Esophagus squamous epithelium (tissue), 5 donors: ENCODE measurements at regions not wholly inside any gene's neighbourhood (a gene's known extent, or its start where the extent isn't known, plus 50 kb on each side); places are given as distances from the start of the nearest gene placed in this dataset.

Experiments used
- DNase-seq: peaks from one replicate; lab custom pipeline; 2025; lab: John Stamatoyannopoulos, UW
- H3K27ac ChIP-seq, 4 donors: fragments of 200-600 bp; sonication (generic); one replicate each; pipeline ENCODE4 v1.5.1; 2016 to 2019; ENCODE audit warnings: mild to moderate bottlenecking in 1 of 4
- H3K27me3 ChIP-seq, 4 donors: fragments of 200-600 bp; sonication (generic); 1 replicate in 3 of 4; 2 replicates in 1 of 4; pipeline versions ENCODE4 v1.5.1 to v1.6.0; 2017 to 2021; ENCODE audit warnings: antibody characterized with exemption in 1 of 4
- H3K36me3 ChIP-seq, 3 donors: fragments of 200-600 bp; sonication (generic); one replicate each; pipeline ENCODE4 v1.5.1; 2016 to 2019
- H3K4me1 ChIP-seq, 3 donors: fragments of 200-600 bp; sonication (generic); one replicate each; pipeline ENCODE4 v1.5.1; 2017 to 2019
- H3K4me3 ChIP-seq, 4 donors: fragments of 200-600 bp; sonication (generic); 1 replicate in 3 of 4; 2 replicates in 1 of 4; pipeline ENCODE4 v1.5.1; 2016 to 2019; ENCODE audit warnings: mild to moderate bottlenecking in 2 of 4, moderate library complexity in 1 of 4
- H3K9me3 ChIP-seq, 3 donors: fragments of 200-600 bp; sonication (generic); one replicate each; pipeline ENCODE4 v1.5.1; 2016 to 2019
- POLR2A ChIP-seq, 4 donors: fragments of 450-650 bp; IDR thresholded peaks; one replicate each; pipeline ENCODE4 v1.6.1; 2017; ENCODE audit warnings: antibody characterized with exemption in 4 of 4, mild to moderate bottlenecking in 4 of 4, moderate library complexity in 3 of 4
- WGBS, 2 donors: methylation state at CpG; one replicate each; pipeline ENCODE4 v1.1.5; 2018; 5-methylcytosine and 5-hydroxymethylcytosine counted together
- intact Hi-C: fragments of 100-400 bp; cut with DNase I; formaldehyde crosslinking; loops from one replicate; pipeline ENCODE4 v1.15.0; 2022
- TF ChIP-seq, protein P1 (sequence below), 6 experiments: fragments of 450-650 bp in 4 of 6; fragments of 200-600 bp in 2 of 6; sonication (generic) in 2 of 6; IDR thresholded peaks; one replicate each; pipeline ENCODE4 v1.5.1; 2016 to 2019; ENCODE audit warnings: antibody characterized with exemption in 6 of 6, mild to moderate bottlenecking in 4 of 6, moderate library complexity in 4 of 6
- donor health status: DM: yes; HTN: yes; CAD: no.

DNA sequence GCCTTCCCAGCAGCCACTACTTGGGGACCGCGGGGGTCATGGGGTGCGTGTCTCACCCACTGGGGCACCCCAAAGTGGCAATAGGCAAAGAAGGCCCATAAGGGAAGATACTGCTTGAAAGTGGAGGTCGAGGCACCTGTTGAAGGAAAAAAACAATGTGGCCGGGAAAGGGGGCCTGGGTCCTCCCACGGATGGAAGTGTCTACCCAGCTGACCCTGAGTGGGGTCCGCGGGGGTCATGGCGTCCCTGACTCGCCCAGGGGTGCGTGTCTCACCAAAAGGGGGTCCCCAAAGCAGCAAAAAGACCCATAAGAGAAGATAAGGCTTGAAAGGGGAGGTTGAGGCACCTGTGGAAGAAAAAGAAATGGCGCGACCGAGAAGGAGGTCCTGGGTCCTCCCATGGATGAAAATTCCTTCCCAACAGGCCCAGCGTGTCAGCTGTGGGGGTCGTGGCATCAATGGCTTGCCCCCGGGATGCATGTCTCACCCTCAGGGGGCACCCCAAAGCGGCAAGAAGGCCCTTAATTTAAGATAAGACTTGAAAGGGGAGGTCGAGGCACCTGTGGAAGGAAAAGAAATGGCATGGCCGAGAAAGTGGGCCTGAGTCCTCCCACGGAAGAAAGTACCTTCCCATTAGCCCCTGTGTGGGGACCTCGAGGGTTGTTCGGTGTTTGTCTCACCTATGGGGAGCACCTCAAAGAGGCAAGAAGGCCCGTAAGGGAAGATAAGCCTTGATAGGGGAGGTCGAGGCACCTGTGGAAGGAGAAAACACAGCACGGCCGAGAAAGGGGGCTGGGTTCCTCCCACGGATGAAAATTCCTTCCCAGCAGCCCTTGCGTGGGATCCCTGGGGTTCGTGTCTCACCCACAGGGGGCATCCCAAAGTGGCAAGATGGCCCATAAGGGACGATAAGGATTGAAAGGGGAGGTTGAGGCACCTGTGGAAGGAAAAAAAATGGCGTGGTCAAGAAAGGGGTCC lies 266.0 kb downstream of the ALG10 start:
- no peak overlapping the region for H3K27ac ChIP-seq
- H3K4me1 ChIP-seq = no peaks in the 10 kb centered on the region
- H3K27me3 ChIP-seq = no peaks in the 10 kb centered on the region
- 71 to 75% methylated on average over 30 to 31 of the region's 32 CpGs for WGBS, 2 donors
- H3K4me3 ChIP-seq = no peak overlapping the region
- intact Hi-C loops = no loop called here
- TF ChIP-seq, protein P1, sequence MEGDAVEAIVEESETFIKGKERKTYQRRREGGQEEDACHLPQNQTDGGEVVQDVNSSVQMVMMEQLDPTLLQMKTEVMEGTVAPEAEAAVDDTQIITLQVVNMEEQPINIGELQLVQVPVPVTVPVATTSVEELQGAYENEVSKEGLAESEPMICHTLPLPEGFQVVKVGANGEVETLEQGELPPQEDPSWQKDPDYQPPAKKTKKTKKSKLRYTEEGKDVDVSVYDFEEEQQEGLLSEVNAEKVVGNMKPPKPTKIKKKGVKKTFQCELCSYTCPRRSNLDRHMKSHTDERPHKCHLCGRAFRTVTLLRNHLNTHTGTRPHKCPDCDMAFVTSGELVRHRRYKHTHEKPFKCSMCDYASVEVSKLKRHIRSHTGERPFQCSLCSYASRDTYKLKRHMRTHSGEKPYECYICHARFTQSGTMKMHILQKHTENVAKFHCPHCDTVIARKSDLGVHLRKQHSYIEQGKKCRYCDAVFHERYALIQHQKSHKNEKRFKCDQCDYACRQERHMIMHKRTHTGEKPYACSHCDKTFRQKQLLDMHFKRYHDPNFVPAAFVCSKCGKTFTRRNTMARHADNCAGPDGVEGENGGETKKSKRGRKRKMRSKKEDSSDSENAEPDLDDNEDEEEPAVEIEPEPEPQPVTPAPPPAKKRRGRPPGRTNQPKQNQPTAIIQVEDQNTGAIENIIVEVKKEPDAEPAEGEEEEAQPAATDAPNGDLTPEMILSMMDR (IDR thresholded peaks at IDR 0.05) = no peak
- no peak for TF ChIP-seq POLR2A (IDR thresholded peaks at IDR 0.05)
- DNase-seq = no peak
- H3K9me3 ChIP-seq = peaks cover 0 to 90% (median 71%) of the 10 kb centered on the region in 3 donors
- no peaks in the 10 kb centered on the region for H3K36me3 ChIP-seq

DNA sequence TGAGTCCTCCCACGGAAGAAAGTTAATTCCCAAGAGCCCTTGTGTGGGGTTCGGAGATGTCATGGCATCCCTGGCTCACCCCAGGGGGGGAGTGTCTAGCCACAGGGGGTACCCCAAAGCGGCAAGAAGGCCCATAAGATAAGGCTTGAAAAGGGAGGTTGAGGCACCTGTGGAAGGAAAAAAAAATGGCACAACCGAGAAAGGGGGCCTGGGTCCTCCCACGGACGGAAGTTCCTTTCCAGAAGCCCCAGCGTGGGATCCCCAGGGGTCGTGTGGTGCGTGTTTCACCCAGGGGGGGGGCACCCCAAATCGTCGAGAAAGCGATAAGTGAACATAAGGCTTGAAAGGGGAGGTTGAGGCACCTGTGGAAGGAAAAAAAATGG lies 266.7 kb downstream of the ALG10 start:
- no peak for DNase-seq
- Histone ChIP-seq H3K36me3 (no peaks in the 10 kb centered on the region), H3K4me3 (no peak overlapping the region), H3K4me1 (no peaks in the 10 kb centered on the region), H3K27ac (no peak overlapping the region), H3K9me3 (peaks cover 0 to 96% (median 75%) of the 10 kb centered on the region in 3 donors), H3K27me3 (no peaks in the 10 kb centered on the region)
- intact Hi-C loops = no loop called here
- no peak for TF ChIP-seq POLR2A (IDR thresholded peaks at IDR 0.05)
- TF ChIP-seq, protein P1 (IDR thresholded peaks at IDR 0.05) = no peak
- 76% methylated on average over 10 to 12 of the region's 12 CpGs for WGBS, 2 donors

DNA sequence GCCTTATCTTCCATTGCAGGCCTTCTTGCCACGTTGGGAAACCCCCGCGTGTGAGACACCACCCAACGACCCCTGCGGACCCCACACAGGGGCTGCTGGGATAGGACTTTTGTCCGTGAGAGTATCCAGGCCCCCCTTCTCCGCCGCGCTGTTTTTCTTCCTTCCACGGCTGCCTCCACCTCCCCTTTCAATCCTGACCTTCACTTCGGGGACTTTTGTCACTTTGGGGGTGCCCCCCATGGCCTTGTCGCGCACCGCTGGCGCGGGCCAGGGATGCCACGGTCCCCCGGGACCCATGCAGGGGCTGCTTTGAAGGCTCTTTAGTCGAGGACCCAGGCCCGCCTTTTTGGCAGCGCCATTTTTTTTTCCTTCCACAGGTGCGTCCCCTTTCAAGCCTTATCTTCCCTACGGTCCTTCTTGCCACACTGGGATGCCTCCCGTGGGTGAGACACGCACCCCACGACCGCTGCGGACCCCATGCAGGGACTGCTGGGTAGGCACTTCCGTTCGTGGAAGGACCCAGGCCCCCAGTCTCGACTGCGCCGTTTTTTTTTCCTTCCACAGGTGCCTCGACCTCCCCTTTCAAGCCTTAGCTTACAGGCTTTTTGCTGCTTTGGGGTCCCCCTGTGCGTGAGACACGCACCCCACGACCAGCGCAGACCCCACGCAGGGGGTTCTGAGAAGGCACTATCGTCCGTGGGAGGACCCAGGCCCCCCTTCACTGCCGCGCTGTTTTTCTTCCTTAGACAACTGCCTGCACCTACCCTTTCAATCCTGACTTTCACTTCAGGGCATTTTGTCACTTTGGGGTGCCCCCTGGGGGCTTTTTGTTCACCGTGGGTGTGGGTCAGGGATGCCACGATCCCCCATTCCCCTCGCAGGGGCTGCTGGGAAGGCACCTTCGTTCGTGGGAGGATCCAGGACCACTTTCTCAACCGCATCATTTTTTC lies 267.4 kb downstream of the ALG10 start:
- no peaks in the 10 kb centered on the region for H3K27me3 ChIP-seq
- WGBS, 2 donors = 67 to 71% methylated on average over 41 to 47 of the region's 49 CpGs
- no peaks in the 10 kb centered on the region for H3K4me1 ChIP-seq
- no peak for DNase-seq
- H3K9me3 ChIP-seq = peaks cover 0 to 100% (median 76%) of the 10 kb centered on the region in 3 donors
- H3K36me3 ChIP-seq = no peaks in the 10 kb centered on the region
- intact Hi-C loops = no loop called here
- no peak overlapping the region for H3K4me3 ChIP-seq
- H3K27ac ChIP-seq = no peak overlapping the region
- TF ChIP-seq, protein P1 (IDR thresholded peaks at IDR 0.05) = no peak
- TF ChIP-seq POLR2A (IDR thresholded peaks at IDR 0.05) = no peak

DNA sequence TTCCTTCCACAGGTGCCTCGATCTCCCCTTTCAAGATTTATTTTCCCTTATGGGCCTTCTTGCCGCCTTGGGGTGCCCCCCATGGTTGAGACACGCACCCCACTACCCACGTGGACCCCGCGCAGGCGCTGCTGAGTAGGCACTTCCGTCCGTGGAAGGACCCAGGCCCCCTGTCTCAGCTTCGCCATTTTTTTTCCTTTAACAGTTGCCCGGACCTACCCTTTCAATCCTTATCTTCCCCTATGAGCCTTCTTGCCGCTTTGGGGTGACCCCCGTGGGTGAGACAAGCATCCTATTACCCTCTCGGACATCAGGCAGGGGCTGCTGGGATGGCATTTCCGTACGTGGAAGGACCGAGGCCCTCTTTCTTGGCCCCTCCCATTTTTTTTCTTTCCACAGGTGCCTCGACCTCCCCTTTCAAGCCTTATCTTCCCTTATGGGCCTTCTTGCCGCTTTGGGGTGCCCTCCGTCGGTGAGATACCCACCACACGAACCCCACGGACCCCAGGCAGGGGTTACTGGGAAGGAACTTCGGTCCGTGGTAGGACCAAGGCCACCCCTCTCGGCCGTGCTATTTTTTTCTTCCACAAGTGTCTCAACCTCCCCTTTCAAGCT lies 268.2 kb downstream of the ALG10 start:
- intact Hi-C loops = no loop called here
- no peaks in the 10 kb centered on the region for H3K4me1 ChIP-seq
- no peak overlapping the region for H3K4me3 ChIP-seq
- TF ChIP-seq, protein P1 (IDR thresholded peaks at IDR 0.05) = no peak
- no peak for TF ChIP-seq POLR2A (IDR thresholded peaks at IDR 0.05)
- no peaks in the 10 kb centered on the region for H3K36me3 ChIP-seq
- no peak for DNase-seq
- no peaks in the 10 kb centered on the region for H3K27me3 ChIP-seq
- no peak overlapping the region for H3K27ac ChIP-seq
- H3K9me3 ChIP-seq = peaks cover 0 to 100% (median 70%) of the 10 kb centered on the region in 3 donors
- 58 to 61% methylated on average over 22 to 27 of the region's 27 CpGs for WGBS, 2 donors
